HG03342 (cell line): ENCODE measurements at regions not wholly inside any gene's neighbourhood (a gene's known extent, or its start where the extent isn't known, plus 50 kb on each side); places are given as distances from the start of the nearest gene placed in this dataset.
"Not testable (repeated sequence)": the region's sequence is repeated elsewhere in the genome, so short reads cannot be mapped to it uniquely, and the experiment has no call there.

Experiments used
- ATAC-seq: cut with Tn5 transposase; IDR thresholded peaks from one replicate; pipeline ENCODE4 v1.9.1; 2021; ENCODE audit warnings: mild to moderate bottlenecking, moderate library complexity; ENCODE audit not compliant: unreplicated experiment

DNA sequence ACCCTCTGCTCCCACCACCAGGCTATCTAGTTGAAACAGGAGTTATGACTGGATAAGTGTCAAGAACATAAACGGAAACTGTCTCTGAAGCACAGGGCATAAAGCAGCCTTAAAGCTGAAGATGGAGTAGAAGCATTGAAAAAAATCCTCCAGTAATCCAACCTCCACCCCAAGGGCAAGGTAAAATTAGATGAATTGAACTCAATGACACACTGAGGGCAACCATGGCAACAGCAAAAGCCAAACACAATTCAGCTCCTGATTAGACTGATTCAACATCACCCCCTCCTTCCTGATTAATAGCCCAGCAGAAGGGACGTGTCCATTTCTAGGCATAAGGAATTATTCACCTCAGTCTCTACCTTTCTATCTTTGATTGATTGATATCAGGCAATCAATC, 183.2 kb upstream of the MAP3K1 start:
- ATAC-seq: no peak

GRCh38 chr5:56631719-56632118, 183.6 kb upstream of the MAP3K1 start:
- ATAC-seq: no peak

GRCh38 chr5:56628616-56629015, 186.7 kb upstream of the MAP3K1 start:
- not testable (repeated sequence) for ATAC-seq

GRCh38 chr5:56625541-56625940, 189.8 kb upstream of the MAP3K1 start:
- ATAC-seq: no peak

DNA sequence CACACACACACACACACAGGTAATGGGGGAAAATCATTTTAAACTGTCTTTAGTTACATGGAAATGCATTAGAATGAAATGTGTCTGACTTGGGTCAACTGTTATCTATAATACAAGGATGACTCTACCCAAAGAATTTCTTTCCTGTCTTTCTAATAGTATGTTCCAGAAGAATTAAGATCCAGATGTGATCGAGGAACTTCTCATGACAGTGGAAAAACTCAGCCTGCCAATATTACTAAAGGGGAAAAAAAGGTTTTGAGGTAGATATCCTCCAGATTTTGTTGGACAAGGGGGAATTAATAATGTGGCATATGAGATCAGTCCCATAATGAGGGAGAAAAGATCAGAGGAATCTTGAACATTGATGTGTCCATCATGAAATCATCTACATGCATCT, 190.6 kb upstream of the MAP3K1 start:
- ATAC-seq: no peak

- no peak for ATAC-seq
These were observed 193.2 kb upstream of the MAP3K1 start for GRCh38 chr5:56622141-56622540.

DNA sequence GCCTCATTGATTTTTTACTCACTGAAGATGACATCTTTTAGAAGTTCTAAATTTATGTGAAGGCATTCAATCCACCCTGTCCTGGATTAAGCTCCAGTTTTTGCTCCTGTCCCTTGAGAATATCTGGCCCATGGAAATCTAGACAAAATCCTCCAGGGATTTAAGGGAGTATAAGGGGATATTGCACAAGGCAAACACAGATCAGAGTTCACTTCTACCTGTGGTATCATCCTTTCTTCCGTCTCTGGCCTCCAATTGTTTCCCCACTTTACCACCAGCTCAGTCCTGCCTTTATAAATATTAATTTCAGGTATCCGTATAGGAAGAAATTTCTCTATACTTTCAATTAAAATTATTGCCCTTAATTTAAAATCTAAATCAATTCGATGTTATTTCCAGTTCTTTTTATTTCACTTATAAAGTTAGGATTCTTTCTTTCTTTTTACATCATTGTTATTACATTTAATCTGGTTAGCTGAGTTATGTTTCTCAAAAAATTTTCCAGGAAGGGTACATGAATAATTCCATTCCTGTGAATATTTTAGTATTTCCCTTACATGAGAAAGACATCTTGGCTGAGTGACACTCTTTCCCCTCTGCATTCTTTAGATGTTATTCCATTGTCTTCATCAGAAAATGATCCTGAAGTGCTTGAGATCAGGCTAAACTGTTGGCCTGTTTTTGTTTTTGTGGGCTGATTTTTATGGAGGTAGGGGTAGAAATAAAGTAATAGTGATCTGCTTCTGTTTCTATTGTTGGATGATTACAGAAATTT, 194.3 kb upstream of the MAP3K1 start:
- no peak for ATAC-seq

DNA sequence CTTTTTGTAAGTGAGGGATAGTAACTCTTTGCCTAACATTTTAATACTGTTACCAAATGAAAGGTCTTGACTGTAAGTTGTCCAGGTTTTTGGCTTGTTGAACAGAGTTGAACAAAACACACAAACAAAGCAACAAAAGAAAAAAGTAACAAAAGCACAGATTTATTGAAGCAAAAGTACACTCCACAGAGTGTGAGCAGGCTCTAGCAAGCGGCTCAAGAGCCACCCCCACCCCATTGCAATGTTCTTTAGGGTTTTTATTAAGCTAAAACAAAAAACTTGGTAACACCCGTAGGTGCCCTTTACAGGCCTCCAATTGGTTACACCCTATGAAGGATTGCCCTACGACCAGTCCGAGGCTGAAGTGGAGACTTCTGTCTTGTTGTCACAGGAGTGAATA, 197.4 kb upstream of the MAP3K1 start:
- no peak for ATAC-seq

DNA sequence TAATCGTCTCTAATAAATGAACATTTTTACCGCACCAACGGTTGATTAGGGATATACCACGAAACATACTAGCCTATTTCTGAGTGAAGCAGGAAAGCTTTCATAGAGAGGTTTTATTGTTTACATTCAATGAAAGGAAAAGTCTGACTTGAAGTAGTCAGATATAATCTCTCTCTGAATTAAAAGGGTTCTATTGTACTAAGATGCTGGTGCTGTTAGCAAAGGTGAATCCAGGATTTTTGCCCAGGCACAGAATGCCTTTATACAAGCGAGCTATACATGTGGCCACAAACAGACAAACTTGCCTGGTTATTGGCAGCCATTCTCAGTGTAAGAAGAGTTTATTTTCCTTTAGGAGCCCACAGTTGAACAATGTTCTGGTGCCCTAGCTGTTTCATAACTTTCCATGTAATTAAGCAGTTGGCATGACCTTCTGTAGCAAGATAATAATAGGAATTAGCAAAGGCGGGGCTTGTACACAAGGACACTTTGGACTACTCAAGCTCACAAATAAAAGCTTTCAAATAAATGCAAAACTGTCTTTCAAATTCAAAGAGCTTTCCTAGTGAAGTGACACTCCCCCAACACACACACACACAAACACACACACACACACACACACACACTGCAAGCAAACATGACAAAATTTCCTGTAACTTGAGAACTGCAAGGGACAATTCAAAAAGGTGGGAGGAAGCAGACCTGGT, 198.7 kb upstream of the MAP3K1 start:
- ATAC-seq: no peak

DNA sequence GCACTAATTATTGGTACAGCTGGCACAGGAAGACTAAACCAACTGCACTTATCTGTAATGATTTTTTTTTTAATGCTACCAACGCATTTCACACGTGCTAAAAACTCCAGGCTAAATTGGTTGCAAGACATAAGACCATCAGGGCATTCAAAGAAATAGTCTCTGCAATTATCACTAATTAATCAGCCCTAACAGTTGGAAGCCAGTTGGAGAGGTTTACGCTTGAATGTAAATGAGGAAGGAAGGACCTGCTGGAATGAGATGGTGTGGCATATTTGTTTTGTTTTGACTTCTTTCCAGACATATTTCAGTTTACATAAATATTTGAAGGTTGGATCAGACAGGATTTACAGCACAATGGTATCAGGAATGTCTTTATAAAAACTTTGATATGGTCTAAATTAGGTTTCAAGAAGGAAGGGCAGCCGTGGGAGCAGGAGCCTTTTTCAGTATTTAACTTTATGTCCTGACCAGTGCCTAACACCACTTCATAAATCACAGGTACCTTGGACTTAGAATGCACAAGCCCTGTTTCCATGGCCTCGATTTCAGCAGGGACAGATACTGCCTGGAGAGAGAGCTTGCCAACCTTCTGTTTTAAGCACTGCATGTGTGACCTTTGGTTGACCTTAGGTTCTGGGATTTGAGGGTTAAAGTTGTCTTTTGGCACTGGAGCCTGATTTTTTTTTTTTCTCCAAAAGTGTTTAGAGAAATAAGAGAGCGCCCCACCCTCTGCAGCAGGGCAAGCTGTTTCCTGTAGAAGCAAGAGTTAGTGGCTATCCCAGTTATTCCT, 199.8 kb upstream of the MAP3K1 start:
- no peak for ATAC-seq

- no peak for ATAC-seq
These were observed 202.6 kb upstream of the MAP3K1 start for GRCh38 chr5:56612759-56613158.

GRCh38 chr5:56612353-56612752, 203.0 kb upstream of the MAP3K1 start:
- no peak for ATAC-seq

DNA sequence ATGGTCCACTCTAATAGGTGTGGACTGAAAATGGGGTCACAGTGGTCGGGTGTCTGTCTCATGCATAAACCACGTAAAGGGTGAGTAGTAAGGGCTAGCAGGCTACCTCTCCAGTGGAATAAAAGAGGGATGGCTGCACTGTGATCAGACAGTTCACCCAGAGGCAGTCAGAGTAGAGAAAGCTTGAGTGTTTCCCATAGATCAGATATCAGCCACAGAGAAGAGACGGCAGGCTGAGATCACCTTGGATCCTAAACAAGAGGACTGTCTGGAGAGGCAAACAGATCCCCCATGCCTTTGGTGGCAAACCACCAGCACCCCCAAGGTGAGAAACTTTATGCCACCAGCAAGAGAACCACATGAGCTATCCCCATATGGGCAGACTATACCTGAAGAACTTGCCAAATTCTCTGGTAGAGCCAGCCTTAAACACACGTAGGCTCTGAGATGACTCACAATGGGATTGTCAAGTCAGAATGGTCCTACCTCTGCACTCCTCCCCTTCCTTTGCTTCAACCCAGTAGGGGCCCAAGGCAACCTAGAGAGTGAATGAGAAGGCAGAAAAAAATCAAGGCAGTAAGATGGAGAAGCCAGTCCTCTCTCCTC, 205.2 kb upstream of the MAP3K1 start:
- ATAC-seq: no peak

DNA sequence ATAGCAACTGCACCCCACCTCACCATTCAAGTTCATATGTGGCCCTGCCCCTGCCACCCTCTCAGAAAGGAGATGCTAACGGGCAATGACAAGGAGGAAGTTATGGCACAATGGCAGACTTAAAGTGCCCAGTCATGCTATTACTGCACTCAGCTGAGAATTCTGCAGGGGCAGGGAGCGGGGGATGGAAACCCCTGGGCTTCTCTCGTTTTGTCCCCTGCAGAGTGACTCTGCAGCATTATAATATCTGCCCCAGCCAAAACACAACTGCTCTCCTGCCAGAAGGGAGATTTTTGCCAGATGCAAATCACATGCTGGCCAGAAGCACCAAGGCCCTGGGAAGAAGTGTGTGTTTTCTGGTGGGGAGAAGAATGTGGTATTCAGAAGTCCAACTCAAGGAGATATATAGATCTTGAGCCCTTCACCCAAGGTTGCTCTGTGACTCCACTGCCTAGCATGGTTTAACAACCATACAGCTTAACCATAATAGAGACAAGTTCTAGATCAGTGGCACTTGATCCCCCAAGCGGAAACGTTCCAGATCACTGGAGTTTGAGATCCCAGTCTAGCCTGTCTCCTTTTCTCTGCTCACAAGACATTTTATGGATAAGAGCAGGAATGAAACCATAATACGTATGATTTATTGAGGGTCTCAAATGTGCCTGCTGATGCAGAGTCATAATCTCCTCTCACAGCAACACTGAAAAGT, 207.0 kb upstream of the MAP3K1 start:
- ATAC-seq: no peak

DNA sequence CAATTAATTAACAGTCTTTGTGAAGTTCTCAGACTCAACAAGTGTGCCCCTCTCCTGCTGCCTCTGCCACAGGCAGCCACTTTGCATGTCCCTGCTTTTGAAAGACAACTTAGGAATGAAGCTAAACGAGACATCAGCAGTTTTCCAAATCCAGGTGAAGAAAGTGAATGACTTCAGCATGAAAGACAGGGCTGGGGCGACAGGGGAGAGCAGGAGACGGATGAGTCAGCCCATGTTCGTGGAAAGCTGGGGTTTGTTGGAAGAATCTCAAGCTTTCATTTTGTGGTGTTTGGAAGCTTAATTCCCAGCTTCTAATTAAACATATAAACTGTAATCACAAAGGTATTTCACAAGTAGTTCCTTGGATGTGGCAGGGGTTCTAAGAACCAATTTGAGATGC, 207.8 kb upstream of the MAP3K1 start:
- ATAC-seq: no peak

- ATAC-seq: no peak
These were observed 208.3 kb upstream of the MAP3K1 start for GRCh38 chr5:56607074-56607473.

- no peak for ATAC-seq
These were observed 209.2 kb upstream of the MAP3K1 start for GRCh38 chr5:56606192-56606591.

- ATAC-seq: no peak
These were observed 210.1 kb upstream of the MAP3K1 start for GRCh38 chr5:56605231-56605630.

DNA sequence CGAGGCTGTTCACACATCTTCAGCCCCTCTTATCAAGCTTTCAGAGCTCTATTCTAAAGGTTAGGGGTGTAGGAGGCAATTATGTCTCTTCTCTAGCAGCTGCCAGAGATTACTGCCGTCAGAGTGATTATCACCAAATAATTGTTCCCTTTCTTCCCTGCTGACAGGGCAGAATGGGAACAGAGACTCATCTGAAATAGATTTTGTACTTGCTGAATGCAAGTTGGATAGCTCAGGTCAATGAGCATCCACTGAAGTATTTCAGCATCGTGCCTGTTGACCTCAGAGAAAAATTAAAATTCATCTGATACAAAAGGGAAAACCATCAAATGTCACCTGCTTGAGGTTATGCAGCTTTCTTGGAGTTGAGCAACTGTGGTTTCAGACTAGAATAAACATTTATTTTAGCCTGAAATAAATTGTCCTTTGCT, 213.7 kb upstream of the MAP3K1 start:
- no peak for ATAC-seq

- no peak for ATAC-seq
These were observed 216.4 kb upstream of the MAP3K1 start for GRCh38 chr5:56598941-56599340.

DNA sequence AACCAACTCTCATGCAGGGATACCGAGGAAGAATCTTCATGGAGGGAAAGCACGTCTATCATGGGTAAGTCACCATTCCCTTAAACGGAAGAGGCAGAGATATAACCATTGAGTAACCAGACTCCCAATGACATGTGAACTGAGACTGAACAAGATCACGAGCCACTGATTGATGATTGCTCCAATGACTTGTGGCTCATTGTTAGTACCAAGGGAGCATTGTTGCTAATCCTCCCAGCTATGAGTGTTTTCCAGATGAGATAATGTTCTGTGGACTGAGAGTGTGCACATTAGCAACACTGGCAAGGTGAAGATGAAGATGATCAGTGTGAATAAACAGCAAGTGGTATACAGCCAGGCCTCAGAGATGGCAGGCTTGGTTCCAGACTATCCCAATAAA, 219.2 kb upstream of the MAP3K1 start:
- ATAC-seq: no peak
